GM19468 (cell line): ENCODE measurements at regions not wholly inside any gene's neighbourhood (a gene's known extent, or its start where the extent isn't known, plus 50 kb on each side); places are given as distances from the start of the nearest gene placed in this dataset.
A peak's percentile ranks its signal among the peaks of the same experiment; 100 is the strongest.

Experiments used
- ATAC-seq: cut with Tn5 transposase; IDR thresholded peaks from one replicate; pipeline ENCODE4 v1.9.1; 2021; ENCODE audit warnings: mild to moderate bottlenecking, moderate library complexity, moderate number of reproducible peaks; ENCODE audit not compliant: unreplicated experiment; ENCODE audit errors: extremely low read depth

DNA sequence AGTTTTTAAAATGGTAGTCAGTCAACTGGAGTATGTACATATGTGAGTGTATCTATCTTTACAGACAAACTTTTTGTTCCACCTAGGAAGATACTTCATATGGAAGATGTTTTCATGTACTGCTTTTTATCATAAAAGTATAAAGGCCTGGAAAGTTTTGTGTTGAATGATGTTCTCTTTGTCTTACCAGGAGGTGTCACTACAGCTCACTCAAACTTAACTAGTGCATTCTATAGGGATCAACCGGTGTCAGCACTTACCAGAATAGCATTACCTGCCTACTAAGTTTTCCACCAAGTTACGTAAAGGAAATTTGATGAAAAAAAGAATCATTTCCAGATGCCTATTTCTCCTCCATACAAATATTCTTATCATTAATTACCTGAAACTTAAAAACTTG lies 522.6 kb upstream of the SEMA6D start:
- no peak for ATAC-seq

DNA sequence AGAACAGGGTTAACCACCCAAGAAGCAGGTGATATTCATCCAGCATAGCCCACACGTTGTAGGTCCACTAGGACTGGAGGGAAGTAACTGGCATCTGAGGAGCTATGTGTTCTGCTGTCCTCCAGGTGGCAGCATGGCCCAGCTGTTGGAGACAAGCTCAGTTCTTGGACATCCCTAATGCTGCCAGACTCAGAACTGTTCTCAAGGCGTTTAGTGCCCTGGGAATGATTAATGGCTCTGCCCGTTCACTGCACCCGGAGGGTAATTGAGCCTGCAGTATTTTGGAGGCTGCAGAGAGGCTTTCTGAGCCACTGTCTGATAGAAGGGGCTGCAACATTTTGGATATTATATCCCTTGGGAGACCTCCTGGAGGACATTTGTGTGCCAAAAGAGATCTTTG lies 521.3 kb upstream of the SEMA6D start:
- peak; percentile 72 for ATAC-seq

- ATAC-seq = no peak
Observed at GRCh38 chr15:47203993-47204392, 513.3 kb upstream of the SEMA6D start.

DNA sequence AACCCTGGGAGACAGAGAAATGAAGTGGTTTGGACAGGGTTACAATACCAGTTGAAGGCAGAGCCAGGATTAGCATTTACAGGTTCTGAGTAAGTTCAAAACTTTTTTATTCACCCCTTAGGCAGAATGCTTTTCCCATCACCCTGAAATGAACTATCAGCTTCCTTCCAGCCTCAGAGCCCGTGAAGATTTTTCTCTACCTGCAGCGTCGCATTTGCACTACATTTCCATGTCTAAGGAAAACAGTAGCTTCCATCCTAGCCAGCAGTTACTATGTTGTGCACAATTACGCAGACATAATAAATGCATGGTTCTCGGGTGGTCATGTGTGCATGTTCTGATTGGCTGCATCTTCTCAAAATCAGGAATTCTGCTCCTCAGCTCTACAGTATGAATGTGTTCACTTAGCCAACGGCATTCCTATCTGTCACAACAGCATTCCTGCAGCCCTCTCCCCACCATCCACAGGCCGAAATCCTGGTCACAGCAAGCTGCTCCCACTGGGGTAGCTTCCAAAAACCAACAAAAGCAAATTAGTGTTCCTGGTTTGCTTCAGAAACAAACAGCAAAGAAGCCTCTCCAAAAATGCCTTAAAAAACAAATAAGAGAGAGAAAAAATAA lies 510.8 kb upstream of the SEMA6D start:
- no peak for ATAC-seq

GRCh38 chr15:47209591-47209990 lies 507.7 kb upstream of the SEMA6D start:
- no peak for ATAC-seq

GRCh38 chr15:47212222-47213010 lies 504.9 kb upstream of the SEMA6D start:
- ATAC-seq = no peak

DNA sequence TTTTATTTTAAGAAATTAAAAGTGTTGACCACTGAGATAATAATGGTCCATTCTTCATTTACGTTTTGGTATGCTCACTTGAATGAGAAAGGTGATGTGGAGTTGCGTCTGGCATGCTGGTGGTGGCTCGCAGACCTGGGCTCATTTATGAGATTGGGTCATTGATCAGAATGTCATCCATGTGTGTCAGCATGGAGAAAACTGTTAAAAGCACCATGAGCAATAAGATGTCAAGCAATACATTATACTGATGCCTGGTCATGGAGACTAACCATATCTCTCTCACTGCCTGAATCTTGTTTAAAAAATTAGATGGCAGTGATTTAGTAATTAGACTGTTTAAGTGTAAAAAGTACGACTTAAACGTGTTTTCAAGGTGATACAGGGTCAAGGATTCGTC lies 503.4 kb upstream of the SEMA6D start:
- ATAC-seq = no peak

- no peak for ATAC-seq
Observed at GRCh38 chr15:47218295-47218694, 499.0 kb upstream of the SEMA6D start.

GRCh38 chr15:47244361-47244760 lies 472.9 kb upstream of the SEMA6D start:
- ATAC-seq = no peak

GRCh38 chr15:47246317-47246716 lies 471.0 kb upstream of the SEMA6D start:
- ATAC-seq = no peak

- ATAC-seq = no peak
Observed at GRCh38 chr15:47258521-47258920, 458.8 kb upstream of the SEMA6D start.

- ATAC-seq = no peak
Observed at GRCh38 chr15:47265686-47266085, 451.6 kb upstream of the SEMA6D start.

- ATAC-seq = no peak
Observed at GRCh38 chr15:47266566-47266965, 450.7 kb upstream of the SEMA6D start.

DNA sequence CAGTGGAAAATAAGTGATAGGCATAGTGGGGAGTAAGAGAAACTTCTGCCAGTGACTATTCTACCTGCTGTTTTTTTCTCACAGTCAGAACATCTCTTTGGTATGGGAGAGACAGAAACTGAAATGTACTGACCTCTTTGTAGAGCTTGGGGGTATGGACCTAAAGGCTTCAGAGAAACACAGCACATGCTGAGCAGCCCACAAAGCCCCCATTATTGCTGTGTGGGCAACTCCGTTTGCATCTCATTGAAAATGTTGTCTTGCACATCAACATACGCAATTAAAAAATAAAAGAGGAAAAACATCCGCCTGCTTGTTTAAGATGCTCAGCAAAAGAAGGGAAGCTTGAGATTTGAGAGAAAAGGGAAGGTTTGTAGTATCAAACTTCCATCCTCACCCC lies 443.4 kb upstream of the SEMA6D start:
- ATAC-seq = no peak

- no peak for ATAC-seq
Observed at GRCh38 chr15:47283246-47283645, 434.1 kb upstream of the SEMA6D start.

DNA sequence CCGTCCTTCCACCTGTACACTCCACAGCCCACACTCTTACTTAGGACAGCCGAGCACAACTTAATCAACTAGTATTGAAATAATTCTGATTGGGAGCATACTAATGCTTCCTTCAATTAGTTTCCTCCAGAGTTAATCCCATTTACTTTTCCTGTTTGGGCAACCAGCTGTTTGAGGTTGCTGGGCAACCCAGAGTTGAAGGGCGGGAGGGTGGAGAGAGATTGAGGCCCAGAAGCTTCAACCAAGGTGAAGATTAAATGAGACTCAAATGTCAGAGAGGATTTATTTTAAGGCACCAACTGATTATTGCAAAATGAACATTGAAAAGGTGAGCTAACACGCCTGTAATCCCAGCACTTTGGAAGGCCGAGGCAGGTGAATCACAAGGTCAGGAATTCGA lies 428.5 kb upstream of the SEMA6D start:
- ATAC-seq = no peak

- no peak for ATAC-seq
Observed at GRCh38 chr15:47289656-47290055, 427.6 kb upstream of the SEMA6D start.

DNA sequence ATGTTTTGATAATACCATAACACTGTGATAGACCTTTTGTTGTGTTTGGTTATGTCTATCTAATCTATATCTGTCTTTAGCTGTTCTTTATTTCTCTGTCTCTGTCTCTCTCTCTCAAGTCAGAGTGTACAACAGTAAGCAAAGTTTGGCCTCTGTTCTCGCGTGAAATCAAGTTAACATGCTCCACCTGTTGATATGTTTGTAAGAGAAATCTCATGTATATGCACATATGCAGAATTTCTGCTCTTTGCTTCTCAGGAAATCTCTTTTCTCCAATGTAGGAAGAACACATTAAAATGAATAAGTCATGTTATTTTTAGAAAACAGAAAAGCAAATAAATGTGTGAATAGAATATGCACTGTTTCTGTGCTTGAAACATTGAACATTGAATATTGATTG lies 425.5 kb upstream of the SEMA6D start:
- ATAC-seq = no peak

DNA sequence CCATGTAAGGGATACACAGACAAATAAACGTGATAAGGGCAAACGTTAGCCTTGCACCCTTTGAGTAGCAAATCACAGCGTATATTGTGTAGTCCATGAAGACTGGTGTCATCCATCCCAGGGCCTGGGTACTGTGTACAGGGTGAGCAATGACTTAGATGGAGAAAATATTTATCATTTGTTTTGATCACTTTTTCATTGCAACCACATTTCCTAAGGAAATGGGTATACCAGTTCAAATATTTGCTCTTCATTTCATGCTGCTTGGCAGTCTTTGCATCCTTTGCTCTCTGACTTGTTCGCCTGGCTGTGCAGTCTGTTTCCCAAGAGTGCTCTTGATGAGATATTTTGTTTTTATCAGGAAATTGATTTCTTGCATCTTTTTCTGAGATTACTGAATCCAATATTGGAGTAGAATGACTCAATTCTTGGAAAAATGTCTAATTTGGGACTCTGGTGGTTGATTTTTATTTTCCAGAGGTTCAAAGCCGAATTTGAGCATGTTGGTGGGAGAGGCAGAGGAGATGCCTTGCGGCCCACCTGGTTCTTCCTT lies 424.6 kb upstream of the SEMA6D start:
- no peak for ATAC-seq

DNA sequence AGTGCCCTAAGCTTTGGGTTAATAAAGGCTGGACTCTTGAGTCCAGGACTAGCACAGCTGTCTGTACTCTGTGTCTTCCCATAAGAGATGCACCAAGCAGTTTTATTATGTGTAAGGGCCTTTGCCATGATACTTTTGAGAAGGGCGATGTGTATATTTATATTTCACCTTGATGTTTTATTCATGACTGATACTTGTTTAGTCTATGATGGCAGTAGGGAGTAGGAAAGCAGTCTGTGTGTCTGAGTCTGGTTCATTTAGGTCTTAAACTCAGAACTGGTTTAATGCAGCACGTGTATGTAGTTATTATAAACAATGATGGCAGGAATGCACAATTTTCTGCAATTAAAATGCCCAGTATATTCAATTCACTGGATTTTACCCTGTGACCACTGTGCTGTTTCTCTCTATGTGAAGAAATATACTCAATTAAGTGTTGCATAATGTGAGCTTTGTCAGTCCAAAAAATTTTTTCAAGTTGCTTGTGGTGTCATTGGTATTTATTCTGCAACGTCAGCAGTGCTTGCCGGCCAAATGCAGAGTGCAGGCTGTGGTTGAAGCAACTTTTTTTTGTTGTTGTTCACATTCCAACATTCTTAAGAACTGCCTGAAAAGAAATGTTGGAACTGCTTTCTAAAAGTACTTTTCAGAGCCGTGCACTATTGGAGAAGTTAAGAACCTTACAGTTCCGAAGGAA lies 423.7 kb upstream of the SEMA6D start:
- ATAC-seq = no peak

GRCh38 chr15:47294765-47295259 lies 422.5 kb upstream of the SEMA6D start:
- no peak for ATAC-seq
